ENCODE measurements at regions not wholly inside any gene's neighbourhood (a gene's known extent, or its start where the extent isn't known, plus 50 kb on each side); places are given as distances from the start of the nearest gene placed in this dataset.
A peak's percentile ranks its signal among the peaks of the same experiment; 100 is the strongest.

DNA sequence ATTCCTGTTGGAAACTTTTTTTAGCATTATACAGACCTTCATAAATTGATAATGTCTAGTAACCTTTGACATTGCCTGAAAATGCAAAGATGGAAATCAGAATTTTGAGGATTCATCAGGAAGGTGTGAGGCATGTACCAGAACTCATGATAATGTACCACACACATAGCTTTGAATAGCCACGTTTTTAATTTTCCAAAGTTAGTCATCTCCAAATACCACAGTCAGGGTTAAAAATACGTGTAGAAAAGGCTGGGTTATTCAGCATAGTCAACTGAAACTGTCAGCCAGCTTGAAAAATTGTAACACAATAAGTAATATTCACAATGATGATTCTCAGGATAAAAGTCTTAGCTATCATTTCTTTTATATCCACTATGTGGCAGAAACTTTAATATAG is 102.0 kb upstream of the THRB start:
- CTCF ChIA-PET, result no interaction called here
- H3K36me3 Mint-ChIP-seq (ENCODE audit: insufficient read depth, unreplicated experiment), result peaks cover 8% of the 10 kb centered on the region
- peaks cover 48% of the 10 kb centered on the region for H3K4me1 Mint-ChIP-seq (ENCODE audit: low read depth, unreplicated experiment)
- DNase-seq, result no peak
- no peak overlapping the region for H3K27ac Mint-ChIP-seq (ENCODE audit: unreplicated experiment)
- no TSS peak for BruUV-seq (replicated peaks)
- intact Hi-C loops (cut with micrococcal nuclease; ENCODE audit: unreplicated experiment), result loop anchor here (5.0 kb wide), 1 partner anchor 74 kb away; no protein-coding TSS in a partner anchor
- H3K4me3 Mint-ChIP-seq (ENCODE audit: low read depth, unreplicated experiment), result no peak overlapping the region
- TF ChIP-seq, protein P1, sequence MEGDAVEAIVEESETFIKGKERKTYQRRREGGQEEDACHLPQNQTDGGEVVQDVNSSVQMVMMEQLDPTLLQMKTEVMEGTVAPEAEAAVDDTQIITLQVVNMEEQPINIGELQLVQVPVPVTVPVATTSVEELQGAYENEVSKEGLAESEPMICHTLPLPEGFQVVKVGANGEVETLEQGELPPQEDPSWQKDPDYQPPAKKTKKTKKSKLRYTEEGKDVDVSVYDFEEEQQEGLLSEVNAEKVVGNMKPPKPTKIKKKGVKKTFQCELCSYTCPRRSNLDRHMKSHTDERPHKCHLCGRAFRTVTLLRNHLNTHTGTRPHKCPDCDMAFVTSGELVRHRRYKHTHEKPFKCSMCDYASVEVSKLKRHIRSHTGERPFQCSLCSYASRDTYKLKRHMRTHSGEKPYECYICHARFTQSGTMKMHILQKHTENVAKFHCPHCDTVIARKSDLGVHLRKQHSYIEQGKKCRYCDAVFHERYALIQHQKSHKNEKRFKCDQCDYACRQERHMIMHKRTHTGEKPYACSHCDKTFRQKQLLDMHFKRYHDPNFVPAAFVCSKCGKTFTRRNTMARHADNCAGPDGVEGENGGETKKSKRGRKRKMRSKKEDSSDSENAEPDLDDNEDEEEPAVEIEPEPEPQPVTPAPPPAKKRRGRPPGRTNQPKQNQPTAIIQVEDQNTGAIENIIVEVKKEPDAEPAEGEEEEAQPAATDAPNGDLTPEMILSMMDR (IDR thresholded peaks at IDR 0.05; ENCODE audit: unreplicated experiment), result no peak
- H3K27me3 Mint-ChIP-seq (ENCODE audit: unreplicated experiment), result no peaks in the 10 kb centered on the region
- H3K9me3 Mint-ChIP-seq (ENCODE audit: low read depth, unreplicated experiment), result peaks cover 2% of the 10 kb centered on the region

DNA sequence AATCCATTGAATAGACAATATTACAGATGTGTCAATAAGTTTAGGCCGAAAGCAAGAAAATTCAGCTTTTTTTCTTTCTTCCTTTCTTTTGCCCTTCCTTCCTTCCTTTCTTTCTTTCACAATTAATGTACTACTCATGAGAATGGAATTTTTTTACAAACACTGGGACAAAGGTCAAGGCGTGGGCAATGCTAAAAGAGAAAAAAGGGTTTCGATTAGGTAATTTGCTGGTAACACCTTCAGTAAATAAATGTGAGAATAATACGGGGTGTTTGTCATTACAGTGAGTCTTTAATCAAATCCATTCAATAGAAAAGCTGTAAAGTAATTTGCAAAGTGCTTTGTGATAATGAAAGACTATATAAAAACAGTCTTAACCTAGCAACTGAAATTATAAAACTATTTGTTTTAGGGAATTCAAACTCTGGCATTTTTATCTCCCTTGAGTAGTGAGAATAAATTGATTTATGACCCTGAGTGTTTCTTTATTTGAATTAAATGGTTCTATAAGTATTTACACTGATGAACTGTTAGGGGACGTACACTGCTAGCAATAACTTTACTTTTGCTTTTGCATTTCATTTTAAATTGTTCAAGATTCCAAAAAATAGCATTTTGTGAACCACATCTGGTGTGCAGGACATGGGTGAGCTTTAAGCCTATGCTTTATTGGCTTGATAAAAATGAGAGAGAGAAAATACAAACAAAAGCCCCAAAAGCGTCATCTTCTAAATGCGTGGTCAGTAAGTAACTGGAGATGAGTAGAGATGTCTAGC is 104.2 kb upstream of the THRB start:
- TSS peak; percentile 98 for BruUV-seq (replicated peaks)
- peak overlapping the region; percentile 3 for H3K4me3 Mint-ChIP-seq (ENCODE audit: low read depth, unreplicated experiment)
- H3K27me3 Mint-ChIP-seq (ENCODE audit: unreplicated experiment), result no peaks in the 10 kb centered on the region
- H3K27ac Mint-ChIP-seq (ENCODE audit: unreplicated experiment), result peak overlapping the region; percentile 86
- peaks cover 8% of the 10 kb centered on the region for H3K36me3 Mint-ChIP-seq (ENCODE audit: insufficient read depth, unreplicated experiment)
- H3K9me3 Mint-ChIP-seq (ENCODE audit: low read depth, unreplicated experiment), result no peaks in the 10 kb centered on the region
- intact Hi-C loops (cut with micrococcal nuclease; ENCODE audit: unreplicated experiment), result loop anchor here (5.0 kb wide), 1 partner anchor 77 kb away; no protein-coding TSS in a partner anchor
- DNase-seq, result peak; percentile 55
- CTCF ChIA-PET, result interaction anchor here (1.2 to 1.4 kb wide), 2 partner anchors 16 to 102 kb away, joined by 5 to 6 read pairs; no protein-coding TSS in a partner anchor
- peaks cover 54% of the 10 kb centered on the region for H3K4me1 Mint-ChIP-seq (ENCODE audit: low read depth, unreplicated experiment)
- TF ChIP-seq, protein P1 (IDR thresholded peaks at IDR 0.05; ENCODE audit: unreplicated experiment), result no peak

DNA sequence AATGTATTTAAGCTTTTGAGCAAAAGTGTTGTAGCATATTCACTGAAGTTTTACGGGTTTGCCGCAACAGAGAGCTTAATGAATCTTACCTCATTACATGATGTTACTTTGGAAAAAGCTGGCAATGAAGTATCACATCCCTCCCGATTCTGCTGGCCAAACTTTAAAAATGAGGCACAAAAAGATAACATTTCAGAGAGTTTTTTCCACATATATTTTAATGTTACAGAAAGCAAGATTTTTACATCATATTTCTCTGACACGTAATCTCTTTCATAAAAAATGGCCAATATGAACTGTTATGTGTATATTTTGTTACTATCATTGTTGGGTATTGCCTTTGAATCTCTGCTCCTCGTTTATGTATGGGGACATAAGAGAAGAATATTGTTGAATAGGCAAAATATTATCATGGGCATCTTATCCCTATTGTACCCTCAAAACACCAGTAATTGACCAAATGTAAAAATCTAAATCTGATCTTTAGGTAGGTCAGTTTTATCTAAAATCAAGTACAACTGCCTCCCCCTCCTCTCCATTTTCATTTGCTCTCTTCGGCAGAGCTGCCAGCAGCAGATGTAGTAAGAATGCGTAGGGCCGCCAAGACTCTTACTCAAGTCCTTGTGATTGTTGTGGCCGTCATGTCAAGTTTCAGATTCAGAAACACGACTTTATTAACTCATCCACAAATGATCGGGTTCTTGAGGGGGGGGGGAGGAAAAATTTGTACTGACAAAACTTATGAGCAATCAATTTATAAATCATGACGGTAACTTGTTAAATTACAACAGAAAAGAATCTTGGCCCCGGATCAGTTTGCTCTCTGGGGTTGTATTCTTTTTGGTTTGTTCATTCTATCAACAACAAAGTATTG is 106.7 kb upstream of the THRB start:
- TF ChIP-seq, protein P1 (IDR thresholded peaks at IDR 0.05; ENCODE audit: unreplicated experiment), result no peak
- Mint-ChIP-seq H3K27me3 (ENCODE audit: unreplicated experiment) (no peaks in the 10 kb centered on the region), H3K9me3 (ENCODE audit: low read depth, unreplicated experiment) (no peaks in the 10 kb centered on the region), H3K36me3 (ENCODE audit: insufficient read depth, unreplicated experiment) (peaks cover 12% of the 10 kb centered on the region), H3K4me1 (ENCODE audit: low read depth, unreplicated experiment) (peaks cover 51% of the 10 kb centered on the region), H3K4me3 (ENCODE audit: low read depth, unreplicated experiment) (no peak overlapping the region), H3K27ac (ENCODE audit: unreplicated experiment) (no peak overlapping the region)
- CTCF ChIA-PET, result interaction anchor here (0.7 kb wide), 1 partner anchor 28 kb away, joined by 6 read pairs; no protein-coding TSS in a partner anchor
- intact Hi-C loops (cut with micrococcal nuclease; ENCODE audit: unreplicated experiment), result no loop called here
- no peak for DNase-seq
- no TSS peak for BruUV-seq (replicated peaks)

DNA sequence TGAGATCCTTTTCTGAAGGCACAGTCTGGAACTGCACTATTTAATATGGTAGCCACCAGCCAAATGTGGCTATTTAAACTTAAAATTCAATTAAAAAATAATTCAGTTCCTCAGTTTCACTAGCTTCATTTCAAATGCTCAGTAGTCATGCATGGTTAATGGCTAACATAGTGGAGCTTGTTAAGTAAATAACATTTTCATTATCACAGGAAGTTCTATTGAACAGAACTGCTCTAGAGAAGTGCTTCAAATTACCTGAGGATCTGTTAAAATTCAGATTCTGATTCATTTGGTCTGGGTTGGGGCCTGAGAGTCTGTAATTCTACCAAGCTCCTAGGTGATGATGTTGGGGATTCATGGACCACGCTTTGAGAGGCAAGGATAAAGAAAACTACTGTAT is 109.6 kb upstream of the THRB start:
- no TSS peak for BruUV-seq (replicated peaks)
- Mint-ChIP-seq H3K27ac (ENCODE audit: unreplicated experiment) (peak overlapping the region; percentile 74), H3K4me1 (ENCODE audit: low read depth, unreplicated experiment) (peaks cover 29% of the 10 kb centered on the region), H3K9me3 (ENCODE audit: low read depth, unreplicated experiment) (no peaks in the 10 kb centered on the region), H3K27me3 (ENCODE audit: unreplicated experiment) (no peaks in the 10 kb centered on the region), H3K36me3 (ENCODE audit: insufficient read depth, unreplicated experiment) (peaks cover 4% of the 10 kb centered on the region), H3K4me3 (ENCODE audit: low read depth, unreplicated experiment) (no peak overlapping the region)
- TF ChIP-seq, protein P1 (IDR thresholded peaks at IDR 0.05; ENCODE audit: unreplicated experiment), result no peak
- CTCF ChIA-PET, result interaction anchor here (2.2 kb wide), 1 partner anchor 11 kb away, joined by 9 read pairs; no protein-coding TSS in a partner anchor
- DNase-seq, result no peak
- intact Hi-C loops (cut with micrococcal nuclease; ENCODE audit: unreplicated experiment), result no loop called here

Measured in Calu3 (cell line).